Body of pancreas (tissue), 4 donors: ENCODE measurements at regions not wholly inside any gene's neighbourhood (a gene's known extent, or its start where the extent isn't known, plus 50 kb on each side); places are given as distances from the start of the nearest gene placed in this dataset.
A peak's percentile ranks its signal among the peaks of the same experiment; 100 is the strongest.
"Not testable (repeated sequence)": the region's sequence is repeated elsewhere in the genome, so short reads cannot be mapped to it uniquely, and the experiment has no call there.

ENCODE experiments used
- ATAC-seq: fragments of 150-250 bp; one replicate; pipeline ENCODE4 v1.9.1; 2016
- DNase-seq, 4 donors: peaks; one replicate each; pipeline ENCODE4 v3.0.0-alpha.2; 2019
- H3K27ac ChIP-seq, 4 donors: fragments of 200-600 bp; sonication (generic); 1 replicate in 3 of 4; 2 replicates in 1 of 4; pipeline versions ENCODE4 v1.5.1 to v1.6.1; 2016 to 2019; ENCODE audit warnings: mild to moderate bottlenecking in 1 of 4, mixed read lengths in 1 of 4, moderate library complexity in 1 of 4
- H3K27me3 ChIP-seq, 2 donors: fragments of 200-600 bp; sonication (generic); one replicate each; pipeline ENCODE4 v1.6.0; 2016; ENCODE audit warnings: mild to moderate bottlenecking in 1 of 2
- H3K36me3 ChIP-seq, 2 donors: fragments of 200-600 bp; sonication (generic); replicated peaks in 1 of 2; 2 replicates each; pipeline ENCODE4 v1.5.1; 2016; ENCODE audit warnings: low read depth in 2 of 2; ENCODE audit not compliant: insufficient read depth in 1 of 2
- H3K4me1 ChIP-seq: fragments of 200-600 bp; sonication (generic); one replicate; pipeline ENCODE4 v1.6.0; 2016
- H3K4me3 ChIP-seq, 2 donors: fragments of 200-600 bp; sonication (generic); 1 replicate in 1 of 2; 2 replicates in 1 of 2; pipeline ENCODE4 v1.5.1; 2016 to 2019
- H3K9me3 ChIP-seq, 3 donors: fragments of 200-600 bp; sonication (generic); 1 replicate in 2 of 3; 2 replicates in 1 of 3; pipeline ENCODE4 v1.5.1; 2016
- POLR2A ChIP-seq, 3 donors: fragments of 450-650 bp; IDR thresholded peaks; one replicate each; pipeline ENCODE4 v1.6.1; 2016; ENCODE audit warnings: antibody characterized with exemption in 3 of 3, mild to moderate bottlenecking in 2 of 3
- WGBS, 2 donors: methylation state at CpG; one replicate each; pipeline ENCODE4 v1.1.5; 2017; 5-methylcytosine and 5-hydroxymethylcytosine counted together
- intact Hi-C: fragments of 100-400 bp; cut with DNase I; formaldehyde crosslinking; loops from one replicate; pipeline ENCODE4 v1.15.1; 2023
- TF ChIP-seq, protein P1 (sequence below), 7 experiments: fragments of 450-650 bp in 4 of 7; fragments of 200-600 bp in 3 of 7; sonication (generic) in 3 of 7; IDR thresholded peaks; one replicate each; pipeline ENCODE4 v1.5.1; 2016 to 2019; ENCODE audit warnings: antibody characterized with exemption in 7 of 7

DNA sequence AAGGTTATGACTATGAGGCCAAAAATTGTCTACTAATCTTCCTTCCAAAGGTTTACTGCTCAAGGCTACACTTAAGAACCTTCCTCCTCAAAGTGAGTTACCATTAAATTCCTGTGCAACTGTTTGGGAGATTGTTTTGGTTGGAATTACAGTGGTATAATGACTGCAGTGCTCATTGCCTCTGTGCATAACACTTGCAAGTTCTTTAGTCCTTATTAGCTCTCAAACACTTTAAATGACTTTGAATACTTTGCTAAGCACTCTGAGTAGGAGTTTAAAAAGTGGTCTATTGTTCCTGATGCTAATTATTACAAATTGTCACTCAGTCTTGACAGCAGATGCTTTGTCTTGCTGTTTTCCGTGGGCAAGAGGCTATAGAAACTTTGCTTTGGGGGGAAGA lies 422.8 kb upstream of the PABPC4L start:
- no peaks in the 10 kb centered on the region for H3K36me3 ChIP-seq
- DNase-seq (no peak), ATAC-seq (no peak)
- H3K9me3 ChIP-seq, result no peaks in the 10 kb centered on the region
- no peak overlapping the region for H3K4me3 ChIP-seq
- no peak for TF ChIP-seq POLR2A (IDR thresholded peaks at IDR 0.05)
- TF ChIP-seq, protein P1, sequence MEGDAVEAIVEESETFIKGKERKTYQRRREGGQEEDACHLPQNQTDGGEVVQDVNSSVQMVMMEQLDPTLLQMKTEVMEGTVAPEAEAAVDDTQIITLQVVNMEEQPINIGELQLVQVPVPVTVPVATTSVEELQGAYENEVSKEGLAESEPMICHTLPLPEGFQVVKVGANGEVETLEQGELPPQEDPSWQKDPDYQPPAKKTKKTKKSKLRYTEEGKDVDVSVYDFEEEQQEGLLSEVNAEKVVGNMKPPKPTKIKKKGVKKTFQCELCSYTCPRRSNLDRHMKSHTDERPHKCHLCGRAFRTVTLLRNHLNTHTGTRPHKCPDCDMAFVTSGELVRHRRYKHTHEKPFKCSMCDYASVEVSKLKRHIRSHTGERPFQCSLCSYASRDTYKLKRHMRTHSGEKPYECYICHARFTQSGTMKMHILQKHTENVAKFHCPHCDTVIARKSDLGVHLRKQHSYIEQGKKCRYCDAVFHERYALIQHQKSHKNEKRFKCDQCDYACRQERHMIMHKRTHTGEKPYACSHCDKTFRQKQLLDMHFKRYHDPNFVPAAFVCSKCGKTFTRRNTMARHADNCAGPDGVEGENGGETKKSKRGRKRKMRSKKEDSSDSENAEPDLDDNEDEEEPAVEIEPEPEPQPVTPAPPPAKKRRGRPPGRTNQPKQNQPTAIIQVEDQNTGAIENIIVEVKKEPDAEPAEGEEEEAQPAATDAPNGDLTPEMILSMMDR (IDR thresholded peaks at IDR 0.05), result no peak
- 61 to 63% methylated on average over 1 of the region's 1 CpG for WGBS, 2 donors
- no peak overlapping the region for H3K27ac ChIP-seq
- peaks cover 24% of the 10 kb centered on the region for H3K4me1 ChIP-seq
- no peaks in the 10 kb centered on the region for H3K27me3 ChIP-seq
- intact Hi-C loops, result no loop called here

DNA sequence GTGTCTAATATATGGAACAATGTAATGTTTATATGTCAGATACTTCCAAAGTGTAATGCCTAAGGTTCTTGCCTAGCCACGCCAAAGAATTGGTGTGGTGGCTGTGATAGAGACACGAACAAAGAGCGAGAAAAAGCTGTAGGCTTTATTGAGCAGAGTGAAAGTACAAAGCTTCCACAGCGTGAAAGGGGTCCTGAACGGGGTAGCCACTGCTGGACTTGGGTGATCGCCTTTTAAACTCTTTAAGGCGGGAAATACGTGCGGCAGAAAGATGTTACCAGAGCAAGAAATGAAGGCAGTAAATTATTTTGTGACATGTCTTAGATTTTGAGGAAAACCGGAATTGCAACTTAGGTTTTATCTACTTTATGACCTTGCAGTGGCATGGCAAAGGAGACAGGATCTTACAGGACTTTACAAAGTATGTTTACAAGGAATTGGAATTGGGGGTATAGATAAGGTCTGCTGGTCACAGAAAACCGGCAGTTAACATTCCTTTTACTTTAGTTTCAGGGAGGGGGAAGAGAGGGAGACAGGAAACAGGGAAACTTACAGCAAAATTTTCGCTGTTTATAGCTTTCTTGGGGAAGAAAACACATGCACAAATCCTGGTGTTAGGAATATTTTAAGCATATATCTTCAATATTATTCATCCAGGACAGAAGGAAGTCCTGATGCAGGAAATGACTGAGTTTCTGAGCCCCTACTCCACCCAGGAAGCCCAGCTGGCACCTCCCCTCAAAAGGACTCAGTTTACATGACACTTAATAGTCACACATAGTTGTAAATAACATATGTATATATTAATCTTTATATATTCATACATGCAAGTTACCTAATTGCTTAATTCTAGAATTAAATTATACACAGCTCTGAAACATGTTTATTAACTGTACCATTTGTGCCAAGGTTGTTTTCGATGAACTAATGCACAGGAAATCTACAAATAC lies 421.3 kb upstream of the PABPC4L start:
- H3K27me3 ChIP-seq, ATAC-seq: not testable (repeated sequence)

DNA sequence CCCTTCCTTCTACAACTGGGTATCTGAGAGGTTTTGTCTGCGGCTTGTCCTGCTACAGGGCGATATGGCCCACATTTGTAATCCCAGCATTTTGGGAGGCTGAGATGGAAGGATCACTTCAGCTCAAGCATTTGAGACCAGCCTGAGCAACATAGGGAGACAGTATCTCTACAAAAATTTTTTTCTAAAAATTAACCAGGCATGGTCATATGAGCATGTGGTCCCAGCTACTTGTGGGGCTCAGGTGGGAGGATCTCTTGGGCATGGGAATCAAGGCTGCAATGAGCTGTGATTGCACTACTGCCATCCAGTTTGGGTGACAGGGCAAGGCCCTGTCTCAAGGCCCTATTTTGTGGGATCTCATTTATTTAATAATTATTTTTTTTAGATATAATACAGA lies 420.6 kb upstream of the PABPC4L start:
- DNase-seq (no peak), ATAC-seq (no peak)
- Histone ChIP-seq H3K9me3 (no peaks in the 10 kb centered on the region), H3K4me1 (peaks cover 19% of the 10 kb centered on the region), H3K27ac (peak overlapping the region in 3 of 4 donors; percentile 68 to 82 (median 72)), H3K36me3 (no peaks in the 10 kb centered on the region), H3K4me3 (no peak overlapping the region), H3K27me3 (no peaks in the 10 kb centered on the region)
- intact Hi-C loops, result no loop called here
- no peak for TF ChIP-seq POLR2A (IDR thresholded peaks at IDR 0.05)
- TF ChIP-seq, protein P1 (IDR thresholded peaks at IDR 0.05), result no peak
- WGBS, 2 donors, result 93 to 95% methylated on average over 2 of the region's 2 CpGs

More for the DNA sequence above, 421.3 kb upstream of the PABPC4L start:
- 36 to 59% methylated on average over 13 of the region's 13 CpGs for WGBS, 2 donors
- H3K9me3 ChIP-seq, intact Hi-C loops, H3K36me3 ChIP-seq, H3K4me3 ChIP-seq: not testable (repeated sequence)
- peak in 1 of 4 donors; percentile 9 for DNase-seq
- Histone ChIP-seq H3K4me1 (peaks cover 24% of the 10 kb centered on the region), H3K27ac (peak overlapping the region in 3 of 4 donors; percentile 68 to 82 (median 72))

DNA sequence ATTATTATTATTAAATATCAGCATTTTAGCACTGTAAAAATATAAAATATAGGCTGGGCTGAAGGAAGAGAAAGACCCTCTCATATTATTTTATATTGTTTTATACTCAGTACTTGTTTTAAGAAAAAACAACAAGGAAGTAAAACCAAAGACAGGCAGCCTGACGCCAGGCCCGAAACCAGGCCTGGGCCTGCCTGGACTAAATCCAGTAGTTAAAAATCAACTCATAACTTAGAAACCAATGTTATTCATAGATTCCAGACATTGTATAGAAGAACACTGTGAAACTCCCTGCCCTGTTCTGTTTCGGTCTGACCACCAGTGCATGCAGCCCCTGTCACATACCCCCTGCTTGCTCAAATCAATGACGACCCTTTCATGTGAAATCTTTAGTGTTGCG lies 420.1 kb upstream of the PABPC4L start:
- H3K27ac ChIP-seq, result peak overlapping the region in 3 of 4 donors; percentile 68 to 82 (median 72)
- H3K27me3 ChIP-seq, ATAC-seq, H3K4me3 ChIP-seq, H3K9me3 ChIP-seq, intact Hi-C loops, H3K36me3 ChIP-seq: not testable (repeated sequence)
- peaks cover 17% of the 10 kb centered on the region for H3K4me1 ChIP-seq
- DNase-seq, result peak; percentile 42 to 58 (median 46)
- WGBS, 2 donors, result 23 to 29% methylated on average over 5 of the region's 5 CpGs

DNA sequence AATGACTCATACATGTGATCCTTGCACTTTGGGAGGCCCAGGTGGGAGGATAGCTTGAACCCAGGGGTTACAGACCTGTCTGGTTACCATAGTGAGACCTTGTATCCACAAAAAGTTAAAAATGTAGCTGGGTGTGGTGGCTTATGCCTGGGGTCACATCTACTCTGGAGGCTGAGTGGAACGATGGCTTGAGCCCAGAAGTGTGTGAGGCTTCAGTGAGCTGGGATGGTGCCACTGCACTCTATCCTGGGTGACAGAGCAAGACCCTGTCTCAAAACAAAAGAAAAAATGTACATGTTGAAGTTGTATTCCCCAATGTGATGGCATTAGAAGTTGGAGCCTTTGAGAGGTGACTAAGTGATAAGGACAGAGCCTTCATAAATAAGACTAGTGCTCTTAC lies 409.4 kb upstream of the PABPC4L start:
- 86 to 100% methylated on average over 1 of the region's 1 CpG for WGBS, 2 donors
- no peaks in the 10 kb centered on the region for H3K9me3 ChIP-seq
- no peaks in the 10 kb centered on the region for H3K27me3 ChIP-seq
- H3K36me3 ChIP-seq, result no peaks in the 10 kb centered on the region
- DNase-seq (no peak), ATAC-seq (no peak)
- H3K27ac ChIP-seq, result no peak overlapping the region
- intact Hi-C loops, result no loop called here
- no peak overlapping the region for H3K4me3 ChIP-seq
- no peaks in the 10 kb centered on the region for H3K4me1 ChIP-seq
- TF ChIP-seq POLR2A (IDR thresholded peaks at IDR 0.05), result no peak
- TF ChIP-seq, protein P1 (IDR thresholded peaks at IDR 0.05), result no peak
